ENCODE measurements at regions not wholly inside any gene's neighbourhood (a gene's known extent, or its start where the extent isn't known, plus 50 kb on each side); places are given as distances from the start of the nearest gene placed in this dataset.
"Not testable (repeated sequence)": the region's sequence is repeated elsewhere in the genome, so short reads cannot be mapped to it uniquely, and the experiment has no call there.

- no peak for DNase-seq (ENCODE audit: low read depth in 2 of 2)
These were observed 308.6 kb upstream of the PROX1 start for GRCh38 chr1:213679153-213679552.

- DNase-seq (ENCODE audit: low read depth in 2 of 2), result no peak
These were observed 307.0 kb upstream of the PROX1 start for GRCh38 chr1:213680677-213681325.

- no peak for DNase-seq (ENCODE audit: low read depth in 2 of 2)
These were observed 305.9 kb upstream of the PROX1 start for GRCh38 chr1:213681788-213682340.

GRCh38 chr1:213683529-213683928 lies 304.2 kb upstream of the PROX1 start:
- DNase-seq (ENCODE audit: low read depth in 2 of 2), result no peak

GRCh38 chr1:213684454-213684853 lies 303.3 kb upstream of the PROX1 start:
- DNase-seq (ENCODE audit: low read depth in 2 of 2), result no peak

GRCh38 chr1:213685992-213686582 lies 301.7 kb upstream of the PROX1 start:
- no peak for DNase-seq (ENCODE audit: low read depth in 2 of 2)

GRCh38 chr1:213686983-213687382 lies 300.8 kb upstream of the PROX1 start:
- no peak for DNase-seq (ENCODE audit: low read depth in 2 of 2)

GRCh38 chr1:213687832-213688231 lies 299.9 kb upstream of the PROX1 start:
- DNase-seq (ENCODE audit: low read depth in 2 of 2), result no peak

- DNase-seq (ENCODE audit: low read depth in 2 of 2), result no peak
These were observed 299.1 kb upstream of the PROX1 start for GRCh38 chr1:213688655-213689054.

GRCh38 chr1:213689260-213689659 lies 298.5 kb upstream of the PROX1 start:
- DNase-seq (ENCODE audit: low read depth in 2 of 2), result no peak

GRCh38 chr1:213690341-213690917 lies 297.3 kb upstream of the PROX1 start:
- no peak for DNase-seq (ENCODE audit: low read depth in 2 of 2)

GRCh38 chr1:213692321-213692720 lies 295.5 kb upstream of the PROX1 start:
- no peak for DNase-seq (ENCODE audit: low read depth in 2 of 2)

GRCh38 chr1:213693864-213694263 lies 293.9 kb upstream of the PROX1 start:
- no peak for DNase-seq (ENCODE audit: low read depth in 2 of 2)

GRCh38 chr1:213697192-213697802 lies 290.5 kb upstream of the PROX1 start:
- no peak for DNase-seq (ENCODE audit: low read depth in 2 of 2)

GRCh38 chr1:213698092-213698702 lies 289.6 kb upstream of the PROX1 start:
- DNase-seq (ENCODE audit: low read depth in 2 of 2), result no peak

GRCh38 chr1:213702703-213703102 lies 285.1 kb upstream of the PROX1 start:
- DNase-seq (ENCODE audit: low read depth in 2 of 2), result no peak

- no peak for DNase-seq (ENCODE audit: low read depth in 2 of 2)
These were observed 282.8 kb upstream of the PROX1 start for GRCh38 chr1:213704941-213705340.

GRCh38 chr1:213711833-213712490 lies 275.8 kb upstream of the PROX1 start:
- not testable (repeated sequence) for DNase-seq (ENCODE audit: low read depth in 2 of 2)

- DNase-seq (ENCODE audit: low read depth in 2 of 2), result no peak
These were observed 273.1 kb upstream of the PROX1 start for GRCh38 chr1:213714645-213715044.

- no peak for DNase-seq (ENCODE audit: low read depth in 2 of 2)
These were observed 272.6 kb upstream of the PROX1 start for GRCh38 chr1:213715182-213715581.

GRCh38 chr1:213719462-213719861 lies 268.3 kb upstream of the PROX1 start:
- DNase-seq (ENCODE audit: low read depth in 2 of 2), result no peak

GRCh38 chr1:213720032-213720431 lies 267.7 kb upstream of the PROX1 start:
- DNase-seq (ENCODE audit: low read depth in 2 of 2), result no peak
